HG03378 (cell line): ENCODE measurements at regions not wholly inside any gene's neighbourhood (a gene's known extent, or its start where the extent isn't known, plus 50 kb on each side); places are given as distances from the start of the nearest gene placed in this dataset.
"Not testable (repeated sequence)": the region's sequence is repeated elsewhere in the genome, so short reads cannot be mapped to it uniquely, and the experiment has no call there.

ENCODE experiments used
- ATAC-seq: cut with Tn5 transposase; IDR thresholded peaks from one replicate; pipeline ENCODE4 v1.9.1; 2021; ENCODE audit warnings: mild to moderate bottlenecking, moderate library complexity; ENCODE audit not compliant: unreplicated experiment

DNA sequence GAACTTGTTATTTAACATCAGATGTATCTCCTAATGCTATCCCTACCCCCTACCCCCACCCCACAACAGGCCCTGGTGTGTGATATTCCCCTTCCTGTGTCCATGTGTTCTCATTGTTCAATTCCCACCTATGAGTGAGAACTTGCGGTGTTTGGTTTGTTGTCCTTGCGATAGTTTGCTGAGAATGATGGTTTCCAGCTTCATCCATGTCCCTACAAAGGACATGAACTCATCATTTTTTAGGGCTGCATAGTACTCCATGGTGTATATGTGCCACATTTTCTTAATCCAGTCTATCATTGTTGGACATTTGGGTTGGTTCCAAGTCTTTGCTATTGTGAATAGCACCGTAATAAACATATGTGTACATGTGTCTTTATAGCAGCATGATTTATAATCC lies 1379.2 kb downstream of the FSCB start:
- not testable (repeated sequence) for ATAC-seq

DNA sequence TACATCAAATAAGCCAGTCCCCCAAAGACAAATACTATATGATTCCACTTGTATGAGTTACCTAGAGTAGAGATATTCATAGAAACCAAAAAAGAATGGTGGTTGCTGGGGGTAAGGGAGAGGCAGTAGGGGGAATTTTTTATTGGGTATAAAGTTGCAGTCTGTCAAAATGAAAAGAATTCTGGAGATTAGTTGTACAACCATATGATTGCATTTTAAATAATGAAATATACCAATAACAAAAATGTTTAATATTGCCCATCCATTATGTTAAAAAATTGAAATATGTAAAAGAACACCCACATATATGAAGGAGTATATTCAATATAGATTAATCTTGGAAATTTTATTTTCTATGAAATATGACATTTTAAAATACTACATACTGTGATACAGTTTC lies 1383.5 kb downstream of the FSCB start:
- ATAC-seq, result no peak

DNA sequence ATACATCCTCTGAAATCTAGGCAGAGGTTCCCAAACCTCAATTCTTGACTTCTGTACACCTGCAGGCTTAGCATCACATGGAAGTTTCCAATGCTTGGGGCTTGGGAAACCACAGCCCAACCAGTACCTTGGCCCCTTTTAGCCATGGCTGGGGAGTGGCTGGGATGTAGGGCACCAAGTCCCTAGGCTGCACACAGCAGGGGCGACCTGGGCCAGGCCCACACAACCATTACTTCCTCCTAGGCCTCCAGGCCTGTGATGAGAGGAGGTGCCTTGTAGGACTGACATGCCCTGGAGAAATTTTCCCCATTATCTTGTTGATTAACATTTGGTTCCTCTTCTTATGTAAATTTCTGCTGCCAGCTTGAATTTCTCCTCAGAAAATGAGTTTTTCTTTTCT lies 1387.4 kb downstream of the FSCB start:
- no peak for ATAC-seq

DNA sequence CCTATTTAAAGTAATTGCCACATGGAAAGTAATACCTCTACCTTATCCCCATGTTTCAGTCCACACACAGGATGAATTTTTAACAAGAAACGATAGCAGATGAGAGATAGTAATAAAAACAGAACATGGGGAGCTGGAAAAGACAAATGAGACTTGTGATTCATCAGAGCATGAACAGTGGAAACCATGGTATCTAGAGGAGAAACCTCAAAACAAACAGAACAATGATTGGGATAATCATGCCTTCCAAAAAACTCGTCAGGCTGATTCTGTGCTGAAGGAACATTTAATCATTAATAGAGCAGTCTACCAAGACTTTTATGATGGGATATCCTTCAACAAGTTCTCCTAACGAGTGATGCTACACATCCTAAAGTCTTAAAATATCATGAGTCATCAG lies 1390.7 kb downstream of the FSCB start:
- no peak for ATAC-seq

DNA sequence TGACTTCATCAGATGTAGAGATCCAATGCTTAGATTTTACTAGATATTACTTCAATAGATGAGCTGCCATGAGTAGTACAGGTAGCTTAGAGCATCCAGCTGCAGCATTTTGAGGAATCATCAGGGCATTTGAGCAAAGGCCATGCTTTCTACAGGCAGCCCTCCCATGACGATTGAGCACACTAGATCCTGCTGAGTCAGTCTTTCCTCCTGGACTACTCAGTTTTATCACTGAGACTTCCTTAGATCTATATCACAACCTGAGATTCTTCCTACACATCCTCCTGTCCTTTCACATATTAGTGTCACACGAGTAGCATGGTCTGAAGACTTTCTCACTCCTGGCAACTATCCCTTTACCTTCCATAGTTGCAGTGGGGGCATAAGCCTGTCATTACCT lies 1401.8 kb downstream of the FSCB start:
- no peak for ATAC-seq

DNA sequence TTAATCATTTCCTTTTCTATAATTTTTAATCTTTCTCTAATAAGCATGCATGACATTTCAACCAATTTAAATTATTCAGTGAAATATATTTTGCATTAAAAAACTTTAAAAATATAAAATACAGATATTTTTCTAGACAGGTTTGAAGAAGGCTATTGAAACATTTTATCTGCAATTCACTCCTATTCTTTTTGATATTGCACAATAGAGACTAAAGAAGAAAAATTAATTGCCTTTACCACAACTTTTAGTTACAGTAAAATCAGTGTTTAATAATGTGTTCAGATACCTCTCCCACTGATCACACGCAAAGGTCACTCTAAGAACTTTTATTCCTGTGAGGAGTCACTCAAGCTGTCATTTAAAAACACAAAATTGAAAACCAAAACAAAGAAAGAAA lies 1416.7 kb downstream of the FSCB start:
- ATAC-seq, result no peak

DNA sequence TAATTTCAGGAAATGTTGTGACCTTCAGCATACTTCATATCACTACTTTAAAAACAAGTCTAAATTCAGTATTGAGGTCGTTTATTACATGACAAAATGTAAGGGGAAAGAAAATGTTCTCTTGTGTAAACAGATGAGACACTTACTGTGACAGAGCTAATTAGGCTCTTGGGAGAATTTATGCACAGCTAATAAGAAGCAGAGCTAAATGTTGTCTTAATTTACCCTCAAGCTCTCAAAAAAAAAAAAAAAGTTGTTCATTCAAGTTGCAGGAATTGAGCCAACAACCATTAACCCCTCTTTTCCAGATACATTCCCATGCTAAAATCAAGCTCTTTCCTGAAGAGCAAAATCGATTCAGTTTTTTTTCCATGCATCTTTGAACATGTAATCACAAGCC lies 1419.4 kb downstream of the FSCB start:
- no peak for ATAC-seq

DNA sequence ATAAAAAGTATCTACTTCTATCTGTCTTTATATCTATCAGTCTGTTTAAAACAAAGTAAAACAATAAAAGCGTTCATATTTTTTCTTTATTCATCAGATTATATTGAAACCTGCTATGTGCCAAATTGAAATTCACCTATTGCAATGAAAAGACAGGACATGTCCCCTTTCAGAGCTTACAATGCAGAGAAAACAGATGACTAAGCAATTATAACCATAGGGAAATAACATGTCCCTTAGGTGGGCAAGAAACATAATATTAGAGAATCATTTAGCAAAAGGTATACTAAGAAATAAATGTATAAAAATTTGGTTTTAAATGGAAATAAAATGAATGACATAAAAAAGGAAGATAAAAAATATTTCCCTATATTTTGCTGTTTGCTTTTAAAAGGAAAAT lies 1421.3 kb downstream of the FSCB start:
- no peak for ATAC-seq

DNA sequence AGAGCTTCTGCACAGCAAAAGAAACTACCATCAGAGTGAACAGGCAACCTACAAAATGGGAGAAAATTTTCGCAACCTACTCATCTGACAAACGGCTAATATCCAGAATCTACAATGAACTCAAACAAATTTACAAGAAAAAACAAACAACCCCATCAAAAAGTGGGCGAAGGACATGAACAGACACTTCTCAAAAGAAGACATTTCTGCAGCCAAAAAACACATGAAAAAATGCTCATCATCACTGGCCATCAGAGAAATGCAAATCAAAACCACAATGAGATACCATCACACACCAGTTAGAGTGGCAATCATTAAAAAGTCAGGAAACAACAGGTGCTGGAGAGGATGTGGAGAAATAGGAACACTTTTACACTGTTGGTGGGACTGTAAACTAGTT lies 1439.7 kb downstream of the FSCB start:
- not testable (repeated sequence) for ATAC-seq

DNA sequence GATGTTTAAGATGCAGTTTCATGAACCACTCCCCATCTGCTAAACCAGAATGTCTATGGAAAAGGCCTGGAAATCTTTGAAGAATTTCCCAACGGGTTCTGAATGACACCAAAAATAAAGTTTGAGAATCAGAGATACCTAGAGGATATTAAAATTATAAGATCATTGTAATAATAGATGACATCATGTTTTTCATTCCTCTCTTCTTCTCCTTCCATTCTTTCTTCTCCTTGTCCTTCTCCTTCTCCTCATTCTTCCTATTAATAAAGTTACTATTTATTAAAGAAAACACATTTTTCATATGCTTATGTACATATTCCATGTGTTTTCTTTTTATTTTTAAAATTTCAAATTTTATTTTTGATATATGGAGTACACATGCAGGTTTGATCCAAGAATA lies 1449.4 kb downstream of the LRFN5 start:
- no peak for ATAC-seq

DNA sequence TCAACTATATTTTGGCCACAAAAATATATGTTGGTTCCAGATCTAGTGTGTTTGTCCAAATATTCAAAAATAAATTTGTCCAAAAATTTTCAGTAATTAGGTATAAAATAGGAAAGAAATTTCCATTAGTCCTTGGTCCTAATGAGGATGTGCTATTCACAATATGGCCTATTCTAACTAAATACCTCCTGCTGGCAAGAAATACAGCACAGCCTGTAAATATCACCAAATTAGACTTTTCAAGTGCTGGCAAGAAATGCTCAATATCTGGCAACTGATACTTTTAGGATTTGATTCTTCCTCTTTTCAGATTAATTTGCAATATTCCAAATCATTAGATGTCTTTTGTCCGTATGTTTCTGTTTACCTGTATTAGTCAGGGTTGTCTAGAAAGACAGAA lies 1446.2 kb downstream of the LRFN5 start:
- no peak for ATAC-seq

DNA sequence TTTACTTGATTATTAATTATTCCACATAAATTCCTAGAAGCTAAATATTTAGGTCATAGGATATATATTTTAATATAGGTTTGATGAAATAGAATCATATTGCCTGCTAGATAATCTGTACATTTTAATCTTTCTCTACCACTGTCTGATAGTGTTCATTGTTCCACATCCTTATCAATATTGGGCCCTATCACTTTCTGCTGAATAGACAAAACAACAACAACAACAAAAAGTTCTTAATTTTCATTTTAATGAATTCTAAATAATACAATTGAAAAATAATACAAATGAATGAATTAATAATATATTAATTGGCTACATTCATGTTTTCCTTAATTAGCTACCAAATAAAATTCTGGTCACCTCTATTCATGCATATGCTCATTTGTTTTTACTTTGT lies 1437.2 kb downstream of the LRFN5 start:
- ATAC-seq, result no peak

DNA sequence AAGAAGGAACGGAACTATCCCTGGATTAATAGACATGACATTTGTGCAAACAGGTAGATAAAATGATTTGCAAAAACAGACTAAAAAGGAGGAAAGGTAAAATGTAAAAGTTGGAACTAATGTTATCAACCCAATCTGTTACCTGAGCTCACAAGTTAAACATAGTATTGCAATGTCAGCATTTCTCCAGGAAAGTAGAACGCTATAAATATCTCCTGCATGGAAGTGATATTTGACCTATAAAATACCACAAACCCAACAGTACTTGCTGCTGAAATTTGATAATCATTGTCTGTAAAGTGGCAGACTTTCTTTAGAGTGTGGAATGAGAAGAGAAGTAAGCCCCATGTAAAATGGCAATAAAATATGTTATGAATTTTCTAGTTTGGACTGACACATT lies 1435.7 kb downstream of the LRFN5 start:
- no peak for ATAC-seq

DNA sequence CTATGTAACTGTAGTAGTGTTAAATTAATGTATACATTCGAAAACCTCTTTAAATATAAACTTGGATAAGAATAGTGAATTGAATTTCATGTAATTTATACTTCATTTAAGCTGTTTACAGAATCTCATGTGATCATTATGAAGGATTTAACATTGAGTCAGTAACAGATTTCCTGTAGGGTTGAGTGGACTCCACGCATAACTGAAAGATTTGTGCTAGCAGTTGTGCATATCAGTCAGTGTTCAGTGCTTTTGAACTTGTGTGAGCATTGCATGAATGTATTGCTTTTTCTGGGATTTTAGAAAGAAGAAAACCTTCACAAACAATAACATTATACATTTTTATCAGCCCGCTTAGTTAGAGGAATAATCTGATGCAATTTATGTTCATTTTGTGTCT lies 1435.3 kb downstream of the LRFN5 start:
- ATAC-seq, result no peak

DNA sequence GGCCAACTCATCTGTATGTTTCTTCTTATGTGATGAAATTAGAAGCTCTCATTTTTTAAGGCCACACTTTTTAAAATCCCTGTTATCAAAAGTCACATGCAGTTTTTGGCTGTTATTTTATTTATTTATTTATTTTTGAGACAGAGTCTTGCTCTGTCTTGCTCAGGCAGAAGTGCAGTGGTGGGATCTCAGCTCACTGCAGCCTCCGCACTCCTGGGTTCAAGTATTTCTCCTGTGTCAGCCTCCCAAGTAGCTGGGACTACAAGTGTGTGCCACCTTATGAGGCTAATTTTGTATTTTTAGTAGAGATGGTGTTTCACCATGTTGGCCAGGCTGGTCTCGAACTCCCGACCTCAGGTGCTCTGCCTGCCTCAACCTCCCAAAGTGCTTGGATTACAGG lies 1434.5 kb downstream of the LRFN5 start:
- ATAC-seq, result no peak

DNA sequence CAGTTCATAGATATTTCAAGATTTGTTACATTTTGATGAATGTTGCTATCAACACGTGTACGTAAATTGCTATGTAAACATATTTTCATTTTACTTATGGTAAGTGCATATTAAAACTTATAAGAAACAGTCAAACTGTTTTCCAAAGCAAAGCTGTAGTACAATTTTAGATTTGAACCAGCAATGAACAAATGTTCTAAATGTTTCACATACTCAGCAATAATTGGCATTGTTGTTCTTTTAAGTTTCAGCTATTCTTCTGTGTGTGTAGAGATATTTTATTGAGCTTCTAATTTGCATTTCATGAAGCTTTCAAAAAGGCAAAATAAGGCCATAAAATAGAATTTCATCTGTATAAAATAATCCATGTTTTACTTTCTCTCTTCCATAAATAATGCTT lies 1433.2 kb downstream of the LRFN5 start:
- no peak for ATAC-seq

DNA sequence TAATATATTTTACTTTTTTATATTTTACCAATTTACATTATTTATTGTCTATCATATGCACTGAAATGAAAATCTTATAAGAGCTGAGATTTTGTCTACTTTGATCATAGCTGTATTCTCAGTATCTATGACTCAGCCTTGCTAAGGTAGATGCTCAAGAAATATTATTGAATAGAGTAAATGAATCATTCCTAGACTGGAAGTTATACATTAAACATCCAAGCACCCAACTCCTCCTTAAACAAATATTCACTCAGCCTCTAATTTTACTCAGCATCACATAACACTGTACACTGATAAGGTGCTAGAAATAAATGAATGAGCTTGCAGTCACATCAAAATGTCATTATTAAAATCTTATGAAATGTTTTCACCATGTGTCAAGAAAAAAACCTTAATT lies 1424.9 kb downstream of the LRFN5 start:
- no peak for ATAC-seq

DNA sequence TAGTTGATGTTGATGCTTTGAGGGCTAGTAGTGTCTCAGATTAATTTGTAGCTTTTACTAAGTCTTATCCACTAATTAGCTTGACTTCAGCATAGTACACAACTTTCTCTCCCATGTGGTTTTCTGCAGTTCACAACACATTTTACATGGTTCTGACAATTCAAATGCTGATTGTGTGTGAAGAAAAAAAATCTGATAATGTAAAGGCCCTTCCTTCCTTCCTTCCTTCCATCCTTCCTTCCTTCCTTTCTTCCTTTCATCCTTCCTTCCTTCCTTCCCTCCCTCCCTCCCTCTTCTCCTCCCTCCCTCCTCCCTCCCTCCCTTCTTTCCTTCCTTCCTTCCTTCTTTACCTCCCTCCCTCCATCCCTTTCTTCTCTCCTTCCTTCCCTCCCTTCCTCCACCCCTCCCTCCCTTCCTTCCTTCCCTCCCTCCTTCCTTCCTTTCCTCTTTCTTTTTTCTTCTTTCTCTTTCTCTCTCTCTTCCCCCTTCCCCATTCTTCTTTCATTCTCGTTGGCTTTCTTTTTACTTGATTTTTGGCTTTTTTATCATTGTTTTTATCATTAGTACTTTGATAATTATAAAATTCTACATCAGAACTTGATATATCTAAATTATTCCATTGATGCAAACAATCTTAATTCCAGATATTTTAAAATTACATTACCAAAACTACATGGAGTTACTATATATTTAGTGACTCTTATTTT lies 1415.6 kb downstream of the LRFN5 start:
- no peak for ATAC-seq

DNA sequence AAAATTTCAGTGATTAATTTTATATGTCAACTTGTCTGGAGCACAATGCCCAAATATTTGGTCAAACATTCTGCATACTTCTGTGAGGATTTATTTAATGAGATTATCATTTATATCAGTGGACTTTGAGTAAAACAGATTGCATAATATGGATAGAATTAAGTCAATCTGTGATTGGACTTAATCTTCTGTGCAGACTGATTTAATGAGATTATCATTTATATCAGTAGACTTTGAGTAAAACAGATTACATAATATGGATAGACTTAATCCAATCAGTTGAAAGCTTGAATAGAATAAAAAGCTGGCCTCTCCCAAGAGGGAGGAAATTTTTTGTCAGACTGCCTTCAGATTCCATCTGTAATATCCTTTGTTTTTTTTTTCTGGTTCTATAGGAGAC lies 1413.2 kb downstream of the LRFN5 start:
- no peak for ATAC-seq

DNA sequence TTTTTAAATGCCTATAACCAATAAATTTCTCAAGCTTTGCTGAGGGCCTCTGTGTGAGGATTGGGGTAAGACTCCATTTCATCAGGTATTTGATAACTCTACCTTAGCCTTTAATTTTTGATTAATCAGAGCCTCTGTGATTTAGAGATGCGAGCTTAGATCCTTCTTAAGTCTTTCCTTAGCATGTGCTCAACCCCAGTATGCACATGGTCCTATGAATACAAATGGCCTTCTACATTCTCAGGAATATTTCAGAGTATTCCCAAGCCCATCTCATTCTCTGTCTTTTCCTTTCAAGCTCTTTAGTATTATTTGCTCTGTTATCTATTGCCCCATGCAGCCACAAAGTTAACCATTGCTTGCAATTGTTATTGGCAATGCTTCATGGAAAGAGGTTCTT lies 1407.7 kb downstream of the LRFN5 start:
- no peak for ATAC-seq

DNA sequence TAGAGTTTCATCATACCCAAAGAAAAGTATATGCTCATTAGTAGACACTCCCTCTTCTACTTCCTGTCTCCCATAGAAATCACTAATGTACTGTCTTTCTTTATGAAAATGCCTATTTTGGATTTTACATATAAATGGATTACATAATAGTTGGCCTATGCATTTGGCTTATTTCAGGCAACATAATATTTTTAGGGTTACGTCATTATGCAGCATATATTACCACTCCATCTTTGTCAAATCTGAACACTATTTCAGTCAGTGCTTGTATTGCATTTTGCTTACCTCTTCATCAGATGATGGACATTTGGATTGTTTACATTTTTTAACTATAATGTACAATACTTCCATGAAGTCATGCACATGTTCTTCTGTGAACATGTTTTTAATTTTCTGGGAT lies 1406.1 kb downstream of the LRFN5 start:
- ATAC-seq, result no peak

DNA sequence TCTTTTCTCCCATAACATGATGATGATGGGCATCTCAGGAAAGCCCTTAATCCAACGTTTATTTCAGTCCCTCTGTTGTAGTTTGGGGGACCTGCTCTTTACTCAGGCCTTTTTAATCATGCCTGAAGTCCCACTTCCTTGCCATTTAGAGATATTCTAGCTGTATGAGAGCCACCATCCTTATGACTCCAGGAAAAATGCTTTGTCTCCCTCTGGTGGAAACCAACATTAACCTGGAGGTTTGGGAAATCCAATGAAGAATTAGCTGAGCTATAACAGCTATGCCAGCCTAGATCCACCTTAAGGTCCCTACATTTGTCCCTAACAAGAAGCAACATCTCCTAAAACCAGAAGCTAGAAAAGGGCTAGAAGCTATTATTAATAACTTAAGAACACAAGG lies 1399.1 kb downstream of the LRFN5 start:
- ATAC-seq, result no peak

DNA sequence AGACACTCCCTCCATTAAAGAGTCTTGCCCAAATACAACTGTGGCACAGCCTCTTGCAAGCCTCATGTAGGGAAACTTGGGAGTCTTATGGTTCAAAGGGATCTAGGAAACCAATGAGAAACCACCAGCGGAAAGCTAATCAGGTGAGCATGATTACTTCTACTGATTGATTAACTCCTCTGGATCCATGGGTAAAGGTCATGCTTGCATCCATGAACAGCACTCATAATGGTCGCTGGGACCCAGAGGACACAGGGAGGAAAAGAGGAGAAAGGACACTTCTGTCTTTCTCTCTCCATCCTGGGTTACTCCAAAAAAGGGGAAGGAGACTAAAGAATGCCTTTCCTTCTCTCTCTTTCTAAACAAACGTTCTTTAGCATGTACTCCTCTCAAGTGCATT lies 1397.2 kb downstream of the LRFN5 start:
- ATAC-seq, result no peak

DNA sequence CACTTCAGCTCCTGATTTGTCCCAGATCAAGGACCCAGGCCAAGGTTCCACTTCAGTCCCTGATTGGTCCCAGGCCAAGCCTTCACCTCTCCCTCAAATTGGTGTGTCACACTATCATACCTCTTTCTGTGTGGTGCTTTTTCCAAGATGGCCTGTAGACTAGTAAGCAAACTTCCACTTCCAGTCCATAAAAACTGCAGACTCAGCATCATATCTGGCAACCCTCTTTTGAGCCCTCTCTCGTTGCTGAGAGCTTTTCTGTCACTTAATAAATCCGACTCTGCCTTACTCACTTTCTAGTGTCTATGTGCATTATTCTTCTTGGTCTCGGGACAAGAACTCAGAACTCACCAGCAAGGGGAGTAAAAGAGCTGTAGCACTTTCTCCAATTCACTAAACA lies 1395.1 kb downstream of the LRFN5 start:
- ATAC-seq, result no peak
